Ascending aorta (tissue), 2 donors: ENCODE measurements at regions not wholly inside any gene's neighbourhood (a gene's known extent, or its start where the extent isn't known, plus 50 kb on each side); places are given as distances from the start of the nearest gene placed in this dataset.

Experiments used
- DNase-seq, 2 donors: peaks; one replicate each; pipeline ENCODE4 v3.0.0-alpha.2; 2019; ENCODE audit warnings: low spot score in 2 of 2
- H3K27ac ChIP-seq, 2 donors: fragments of 200-600 bp; sonication (generic); one replicate each; pipeline ENCODE4 v1.5.1; 2016 to 2017; ENCODE audit warnings: mild to moderate bottlenecking in 1 of 2
- H3K27me3 ChIP-seq: fragments of 200-600 bp; sonication (generic); one replicate; pipeline ENCODE4 v1.5.1; 2017
- H3K36me3 ChIP-seq, 2 donors: fragments of 200-600 bp; sonication (generic); one replicate each; pipeline ENCODE4 v1.5.1; 2016
- H3K4me1 ChIP-seq, 2 donors: fragments of 200-600 bp; sonication (generic); one replicate each; pipeline ENCODE4 v1.5.1; 2016 to 2017; ENCODE audit warnings: mild to moderate bottlenecking in 1 of 2
- H3K4me3 ChIP-seq, 2 donors: fragments of 200-600 bp; sonication (generic); one replicate each; pipeline ENCODE4 v1.5.1; 2016 to 2017; ENCODE audit warnings: mild to moderate bottlenecking in 1 of 2
- H3K9me3 ChIP-seq, 2 donors: fragments of 200-600 bp; sonication (generic); one replicate each; pipeline ENCODE4 v1.5.1; 2016
- CTCF ChIP-seq, 3 experiments: fragments of 200-600 bp in 2 of 3; fragments of 450-650 bp in 1 of 3; sonication (generic) in 2 of 3; IDR thresholded peaks; one replicate each; pipeline ENCODE4 v1.5.1; 2016 to 2019; ENCODE audit warnings: antibody characterized with exemption in 3 of 3, mild to moderate bottlenecking in 1 of 3, moderate library complexity in 1 of 3
- intact Hi-C: fragments of 100-400 bp; cut with DNase I; formaldehyde crosslinking; loops from one replicate; pipeline ENCODE4 v1.15.1; 2023

GRCh38 chr4:170139764-170140163 is 50.0 kb upstream of the AADAT start:
- intact Hi-C loops, result loop anchor here (10.0 kb wide), 1 partner anchor 115 kb away; no protein-coding TSS in a partner anchor
- no peaks in the 10 kb centered on the region for H3K27me3 ChIP-seq

More at GRCh38 chr4:170139764-170140163, 50.0 kb upstream of the AADAT start:
- Histone ChIP-seq H3K36me3 (no peaks in the 10 kb centered on the region), H3K4me3 (no peak overlapping the region), H3K27ac (no peak overlapping the region), H3K4me1 (no peaks in the 10 kb centered on the region), H3K9me3 (no peaks in the 10 kb centered on the region)
- no peak for TF ChIP-seq CTCF (IDR thresholded peaks at IDR 0.05)
- no peak for DNase-seq
